Stimulated activated CD8-positive, alpha-beta memory T cell treated with anti-CD3 and anti-CD28 coated beads, Interleukin-7, amount 100 ng/mL, for 1 hour (primary cell): ENCODE measurements at regions not wholly inside any gene's neighbourhood (a gene's known extent, or its start where the extent isn't known, plus 50 kb on each side); places are given as distances from the start of the nearest gene placed in this dataset.

Experiments used
- DNase-seq, 2 donors: peaks; one replicate each; pipeline ENCODE4 v3.0.0-alpha.2; 2020; ENCODE audit warnings: low read depth in 2 of 2

DNA sequence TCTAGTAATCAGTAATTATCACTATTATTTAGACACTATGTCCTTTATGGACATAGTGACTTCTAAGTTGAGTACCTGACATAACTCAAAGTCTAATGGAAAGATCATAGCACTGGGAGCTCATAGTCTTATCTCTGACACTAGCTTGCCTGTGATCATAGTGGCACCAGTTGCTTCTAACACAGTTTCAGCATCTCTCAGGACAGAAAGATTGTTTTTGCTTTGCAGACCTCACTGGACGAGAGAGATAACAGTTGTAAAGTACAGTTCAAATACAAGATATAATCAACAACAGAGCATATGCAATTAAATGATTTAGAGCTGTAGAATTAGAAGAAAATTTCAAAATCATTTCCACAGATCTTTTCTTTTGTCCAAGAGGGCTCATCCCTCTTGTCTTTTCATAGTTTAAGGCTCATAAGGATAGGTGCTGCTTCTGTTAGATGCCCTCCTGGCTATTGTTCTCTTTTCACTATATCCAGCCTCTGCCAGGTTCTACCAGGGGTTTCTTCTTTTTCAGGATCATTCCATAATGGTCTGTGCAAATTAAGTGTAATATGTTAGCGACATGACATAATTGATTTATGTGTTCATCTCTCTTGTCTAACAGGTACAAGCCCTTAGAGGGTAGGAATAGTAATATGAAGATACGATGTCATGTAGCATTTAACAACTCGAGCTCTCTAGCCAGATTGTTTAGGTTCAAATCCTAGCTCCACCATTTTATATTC is 1175.4 kb upstream of the TENM4 start:
- DNase-seq: no peak

DNA sequence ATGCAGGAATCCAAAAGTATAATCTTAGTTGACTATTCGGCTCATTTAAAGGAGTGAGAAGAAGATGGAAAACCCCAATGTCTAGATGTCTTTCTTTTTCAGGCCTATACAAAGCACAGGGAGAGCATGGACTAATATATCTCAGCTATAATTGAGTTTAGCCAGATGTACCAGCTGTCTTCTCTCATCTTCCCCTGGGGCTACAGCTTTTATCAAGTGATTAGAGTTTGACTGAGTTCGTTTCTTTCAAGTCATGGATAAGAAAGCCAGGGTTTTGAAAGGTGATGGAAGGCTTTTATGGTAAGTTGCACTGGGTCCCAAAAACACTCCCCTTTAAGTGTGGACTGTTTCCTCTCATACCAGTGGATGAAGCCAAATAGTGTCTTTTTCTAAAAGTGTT is 1172.8 kb upstream of the TENM4 start:
- DNase-seq: no peak

DNA sequence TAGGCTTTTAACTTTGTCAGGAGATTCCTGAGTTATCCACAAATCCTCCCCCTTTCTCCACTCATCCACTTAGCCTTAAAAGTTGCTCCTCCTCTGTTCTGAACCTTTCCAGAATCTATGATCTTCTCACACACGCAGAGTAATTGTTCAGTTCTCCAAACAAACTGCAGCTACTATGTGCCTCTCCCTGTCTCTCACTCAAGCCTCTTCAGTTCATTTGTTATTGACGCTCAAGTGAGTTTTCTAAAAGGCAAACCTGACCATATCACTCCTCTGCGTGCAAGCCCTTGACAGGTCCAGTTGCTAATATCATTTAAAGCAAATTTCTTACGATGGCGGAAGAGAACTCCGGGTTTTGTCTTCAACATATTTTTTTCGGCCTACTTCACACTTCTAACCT is 1169.7 kb upstream of the TENM4 start:
- DNase-seq: no peak

DNA sequence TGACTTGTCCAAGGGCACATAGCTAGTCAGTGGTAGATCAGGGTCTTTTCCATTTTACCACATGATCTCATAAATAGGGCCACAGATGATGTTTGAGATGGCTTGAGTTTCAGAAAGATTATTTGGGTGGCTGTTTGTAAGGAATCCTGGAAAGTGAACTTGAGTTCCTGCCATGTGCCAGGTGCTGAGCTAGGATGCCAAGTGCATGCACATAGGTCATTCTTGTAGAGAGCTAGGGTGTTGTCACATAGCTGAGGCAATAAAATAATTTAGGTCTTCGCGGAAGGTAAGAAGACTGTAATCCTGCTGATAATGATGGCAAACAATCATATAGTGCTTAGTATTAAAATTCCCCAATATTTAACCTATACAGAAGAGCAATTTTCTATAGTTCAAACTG is 1162.6 kb upstream of the TENM4 start:
- DNase-seq: no peak

DNA sequence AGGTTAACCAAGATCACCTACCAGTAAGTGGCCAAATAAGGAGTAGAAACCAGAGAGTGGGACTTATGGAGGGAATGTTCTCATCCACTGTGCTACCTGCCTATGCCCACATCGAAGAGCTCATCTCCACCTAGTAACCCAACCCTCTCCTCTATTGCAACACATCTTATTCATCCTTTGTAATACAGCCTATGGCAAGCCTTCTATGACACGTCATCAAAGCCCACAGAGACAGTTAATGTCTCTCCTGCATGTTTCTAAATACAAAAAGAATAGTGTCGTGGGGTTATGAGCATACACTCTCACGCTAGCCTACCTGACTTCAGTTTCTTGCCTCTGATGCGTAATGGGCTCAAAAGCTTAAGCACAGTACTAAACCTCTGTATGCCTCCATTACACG is 1158.1 kb upstream of the TENM4 start:
- DNase-seq: no peak

DNA sequence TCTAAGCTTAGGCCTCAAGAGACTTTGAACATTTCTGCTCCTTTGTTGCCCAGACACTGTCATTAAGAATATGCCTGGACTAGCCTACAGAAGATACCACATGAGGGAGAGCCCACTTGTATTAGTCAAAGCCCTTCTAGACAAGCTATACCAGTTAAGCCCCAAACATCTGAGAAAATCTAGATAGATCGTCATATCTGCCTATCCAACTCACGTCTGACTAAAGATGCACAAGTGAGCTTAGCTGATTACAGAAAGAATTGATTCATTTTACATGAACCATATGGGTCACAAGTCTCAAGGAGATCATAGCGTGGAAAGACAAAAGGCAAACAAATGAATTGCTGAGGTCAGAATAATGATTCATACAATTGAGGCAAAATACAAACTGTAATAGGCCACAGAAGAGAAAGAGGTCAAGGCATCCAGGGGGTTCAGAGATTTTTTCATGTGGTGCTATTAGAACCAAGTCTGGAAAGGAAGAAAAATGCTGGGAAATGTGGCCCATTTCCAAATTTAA is 1155.5 kb upstream of the TENM4 start:
- DNase-seq: no peak

DNA sequence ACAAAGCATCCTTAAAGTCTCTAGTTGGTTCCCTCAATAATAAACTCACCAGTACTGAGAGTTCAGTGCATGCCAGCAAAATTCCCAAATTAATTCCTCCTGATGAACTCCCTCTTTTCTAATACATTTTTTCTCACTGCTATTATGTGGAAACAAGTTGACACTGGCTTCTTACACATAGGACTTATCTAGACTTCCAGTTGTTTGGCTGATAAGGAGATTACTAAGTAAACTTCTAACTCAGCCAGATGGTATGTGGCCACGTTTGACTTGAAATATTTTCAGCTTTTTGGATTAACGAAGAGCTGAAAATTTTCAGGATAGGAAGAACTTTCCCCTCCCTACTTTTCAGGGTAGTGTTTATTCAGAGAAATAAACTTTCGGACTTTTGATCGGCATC is 1154.2 kb upstream of the TENM4 start:
- DNase-seq: no peak

DNA sequence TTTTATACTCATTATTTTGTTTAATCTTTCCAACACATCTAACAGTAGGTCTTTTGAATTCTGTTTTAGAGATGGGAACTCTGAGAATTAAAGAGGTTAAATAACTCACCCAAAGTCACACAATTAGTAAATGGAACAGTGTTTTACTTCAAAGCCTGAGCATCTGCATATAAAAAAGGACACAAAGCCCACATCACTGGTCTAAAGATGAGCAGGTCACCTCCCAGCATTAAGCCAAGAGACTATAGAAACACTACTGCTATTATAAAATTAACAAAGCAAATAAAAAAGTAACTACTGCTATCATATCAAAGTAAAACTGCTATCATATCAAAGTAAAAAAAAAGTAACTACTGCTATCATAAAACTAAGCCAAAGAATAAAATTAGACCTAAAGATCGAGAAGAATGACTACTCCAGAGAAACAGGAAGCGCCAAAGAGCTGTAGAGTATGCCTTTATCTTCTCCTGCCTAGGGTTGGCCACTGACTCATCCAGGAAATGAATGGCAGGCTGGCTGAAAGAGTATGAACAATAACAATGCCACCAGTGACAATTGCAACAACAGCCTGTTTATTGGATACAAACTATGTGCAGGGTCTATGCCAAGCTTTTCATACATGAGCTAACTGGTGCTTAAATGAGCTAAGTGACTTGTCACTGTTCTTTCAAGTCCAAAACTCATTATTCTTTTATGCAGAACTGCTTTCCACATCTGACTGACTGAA is 1153.0 kb upstream of the TENM4 start:
- DNase-seq: no peak

DNA sequence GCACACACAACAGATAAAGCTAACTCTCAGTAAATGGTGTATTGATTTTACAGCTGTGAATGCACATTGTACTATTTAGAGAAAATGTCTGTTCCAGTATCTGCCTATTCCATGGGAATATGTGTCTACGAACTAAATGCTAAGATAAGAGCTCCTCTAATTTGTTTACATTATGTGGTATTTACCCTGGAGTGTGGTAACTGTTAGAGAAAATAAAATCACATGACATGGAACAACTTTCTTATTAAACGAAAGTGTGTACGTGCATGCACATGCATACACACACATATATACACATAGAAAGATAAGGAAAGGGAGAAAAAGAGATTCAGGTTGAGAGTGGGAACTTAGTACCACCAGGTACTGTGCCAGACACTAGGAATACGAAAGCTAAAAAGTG is 1151.7 kb upstream of the TENM4 start:
- DNase-seq: no peak

DNA sequence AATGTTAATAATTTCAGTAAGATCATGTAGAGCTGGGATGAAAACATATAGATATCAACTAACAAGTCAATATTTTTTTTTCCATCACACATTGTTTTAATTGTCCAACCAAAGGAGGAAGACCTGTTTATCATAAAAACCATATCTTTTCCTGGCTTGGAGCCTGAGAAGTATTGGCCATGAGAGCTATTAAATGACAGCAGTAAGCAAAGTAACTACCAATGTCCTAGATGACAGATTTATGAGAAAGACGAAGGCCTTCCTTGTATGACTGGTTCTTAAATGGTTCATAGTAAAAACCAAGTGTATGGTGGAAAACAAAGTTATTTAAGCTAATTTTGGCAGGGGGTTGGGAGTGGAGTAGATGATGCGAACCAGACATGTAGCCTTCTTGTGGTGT is 1147.1 kb upstream of the TENM4 start:
- DNase-seq: no peak

DNA sequence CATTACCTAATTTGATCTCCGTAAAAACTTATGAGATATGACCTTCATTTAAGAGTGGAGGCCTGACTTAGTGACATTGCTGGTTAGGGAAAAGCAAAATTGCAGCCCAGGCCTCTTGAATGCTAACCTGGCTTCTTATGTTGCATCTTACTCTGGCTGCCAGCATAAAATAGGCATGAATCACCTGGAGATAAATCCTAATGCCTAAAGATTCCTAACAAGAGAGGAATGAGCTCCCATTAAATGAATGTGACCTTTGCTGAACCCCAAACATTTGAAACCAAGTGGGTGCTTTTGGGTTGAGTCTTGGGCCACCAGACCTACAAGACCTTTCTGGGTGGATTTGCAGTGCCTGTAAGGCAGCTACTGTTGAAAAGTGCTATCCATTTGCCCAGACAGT is 1145.6 kb upstream of the TENM4 start:
- DNase-seq: no peak

DNA sequence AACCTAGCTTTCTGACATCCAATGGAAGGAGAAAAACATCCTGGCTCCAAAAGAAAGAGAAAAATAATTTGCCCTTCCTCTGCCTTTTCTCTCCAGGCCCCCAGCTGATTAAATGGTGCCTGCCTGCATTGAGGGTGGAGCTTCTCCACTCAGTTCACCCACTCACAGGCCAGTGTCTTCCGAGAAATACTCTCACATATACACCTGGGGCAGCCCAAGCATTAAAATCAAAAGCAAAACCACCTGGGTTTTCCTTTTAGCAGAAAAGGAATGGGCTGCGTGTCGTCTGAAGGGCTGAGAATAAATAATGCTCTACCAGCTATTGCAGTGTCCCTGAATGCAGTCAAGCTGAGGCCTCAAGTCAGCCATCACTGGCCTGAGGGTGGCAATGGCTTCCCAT is 1143.8 kb upstream of the TENM4 start:
- no peak for DNase-seq

DNA sequence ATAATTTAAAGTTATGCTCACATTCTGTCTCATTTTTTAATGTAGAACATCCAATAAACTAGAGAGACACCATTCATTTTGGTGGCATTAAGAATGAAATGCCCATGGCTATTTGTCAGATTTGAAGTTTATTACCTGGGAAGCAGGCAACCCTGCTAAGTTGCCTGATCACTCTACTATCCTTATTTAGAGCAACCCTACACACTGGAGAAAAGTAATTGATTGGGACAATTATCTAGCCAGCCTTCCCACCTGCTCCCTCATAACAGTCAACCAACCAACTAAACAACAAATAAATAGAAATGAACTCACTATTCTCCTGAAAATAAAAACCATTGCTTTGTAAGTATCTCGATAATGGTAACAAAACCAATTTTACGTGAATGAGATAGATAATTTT is 1129.0 kb upstream of the TENM4 start:
- no peak for DNase-seq

DNA sequence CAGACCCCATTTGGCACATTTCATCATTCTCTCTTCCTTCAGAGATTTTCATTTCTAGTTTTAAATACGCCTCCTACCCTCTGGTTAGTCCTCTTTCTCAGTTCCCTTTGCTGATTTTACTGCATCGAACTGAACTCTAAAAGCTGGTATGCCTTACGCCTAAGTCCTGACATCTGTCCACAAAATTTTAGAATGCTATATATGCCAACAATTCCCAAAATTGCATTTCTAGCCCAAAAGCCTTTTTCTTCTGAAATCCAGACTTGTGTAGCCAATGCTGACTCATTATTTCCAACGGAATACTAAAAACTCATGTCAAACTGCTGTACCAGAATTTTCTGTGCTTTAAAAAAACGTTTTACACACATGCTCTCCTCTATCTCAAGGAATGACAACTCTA is 1124.4 kb upstream of the TENM4 start:
- no peak for DNase-seq

DNA sequence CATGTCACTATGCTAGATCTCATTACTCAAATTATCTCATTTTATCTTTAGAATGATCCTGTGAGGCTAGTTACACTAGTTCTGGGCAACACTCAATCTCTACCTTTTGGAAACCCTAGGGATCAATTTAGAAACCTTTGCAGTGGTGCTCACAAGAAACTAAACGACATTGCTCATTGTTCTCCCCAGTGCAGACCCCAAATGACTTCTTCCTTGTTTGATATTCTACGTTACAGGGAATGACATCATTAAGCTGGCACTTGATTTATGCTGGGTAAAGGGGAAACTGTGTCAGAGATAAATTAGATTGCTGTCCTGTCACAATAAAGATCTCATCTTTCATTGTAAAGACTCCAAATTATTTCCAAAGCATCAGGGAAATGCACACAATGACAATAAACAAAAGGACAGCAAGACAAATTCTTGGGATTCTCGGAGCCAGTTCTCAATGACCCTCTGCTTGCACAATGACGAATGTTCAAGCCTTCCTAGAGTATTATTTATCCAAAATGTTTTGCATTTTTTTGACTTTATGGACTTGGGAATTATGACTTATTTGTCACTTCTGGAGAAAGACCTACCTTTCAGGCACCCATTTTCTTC is 1121.8 kb upstream of the TENM4 start:
- DNase-seq: no peak

DNA sequence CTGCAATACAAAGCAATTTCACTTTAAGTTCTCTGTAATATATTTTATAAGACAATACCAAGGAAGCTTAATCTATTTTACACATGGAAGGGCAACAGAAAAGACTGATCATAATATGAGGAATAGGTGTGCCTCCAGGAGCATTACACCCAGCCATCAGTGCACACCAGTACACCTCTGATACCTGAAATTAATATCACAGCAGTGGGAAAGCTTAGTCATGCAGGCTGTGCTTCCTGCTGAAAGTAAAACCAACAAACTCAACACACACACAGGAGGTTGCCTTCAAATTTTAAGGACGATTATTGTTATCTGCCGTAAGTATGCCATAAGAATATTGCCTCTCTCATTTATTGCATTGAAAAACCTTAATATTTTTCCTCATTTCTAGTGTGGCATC is 1119.1 kb upstream of the TENM4 start:
- no peak for DNase-seq

DNA sequence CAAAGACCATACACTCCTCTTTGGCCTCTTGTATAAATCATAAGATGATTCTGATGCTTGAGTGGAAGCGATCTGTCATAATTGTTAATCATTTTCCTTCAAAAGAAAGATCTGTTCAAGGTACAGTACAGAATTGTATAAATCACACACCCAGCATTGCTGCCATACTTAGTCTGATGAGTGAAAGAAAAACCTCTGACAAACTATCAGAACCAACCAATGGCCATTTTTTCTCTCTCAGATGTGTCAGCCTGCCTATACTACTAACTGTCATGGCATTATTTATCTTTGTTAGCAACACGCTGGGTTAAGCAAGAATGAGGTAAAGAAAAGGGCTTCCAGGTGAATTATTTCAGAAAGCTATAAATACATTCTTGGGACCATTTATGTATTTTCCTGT is 1112.7 kb upstream of the TENM4 start:
- DNase-seq: no peak

DNA sequence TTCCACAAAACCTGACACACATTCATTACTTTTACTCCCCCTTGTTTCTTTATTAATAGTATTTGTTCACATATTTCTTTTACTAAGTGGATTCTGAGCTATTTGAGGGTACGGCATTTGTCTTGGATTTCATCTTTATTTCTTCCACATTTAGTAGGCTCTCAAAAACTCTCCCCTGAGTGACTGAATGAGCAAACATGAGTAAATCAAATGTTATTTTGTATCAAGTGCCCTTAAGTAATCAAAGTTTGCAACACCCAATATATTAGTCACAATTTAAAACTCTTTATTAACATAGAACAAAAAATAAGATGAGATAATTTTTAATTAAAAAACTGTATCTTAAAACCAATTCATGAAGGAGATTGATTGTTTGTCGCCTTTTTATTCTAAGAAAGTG is 1101.9 kb upstream of the TENM4 start:
- no peak for DNase-seq

DNA sequence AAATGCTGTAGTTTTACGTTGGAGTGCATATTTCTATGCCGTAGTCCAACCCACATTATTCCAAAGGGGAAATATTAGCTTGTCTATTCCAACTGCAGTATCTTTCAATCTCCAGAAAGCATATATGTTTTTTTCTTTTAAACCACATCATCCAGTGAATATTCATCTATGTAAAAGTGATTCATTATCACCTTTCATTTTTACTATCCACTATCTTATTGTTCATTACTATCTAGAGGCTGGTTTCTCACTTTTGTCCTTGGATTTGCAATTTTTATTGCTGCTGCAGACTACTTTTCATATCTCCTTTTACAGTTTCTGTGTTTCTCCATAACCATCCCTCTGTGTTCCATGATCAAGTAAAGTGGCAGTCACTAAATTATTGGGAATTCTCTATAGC is 1097.2 kb upstream of the TENM4 start:
- DNase-seq: no peak

DNA sequence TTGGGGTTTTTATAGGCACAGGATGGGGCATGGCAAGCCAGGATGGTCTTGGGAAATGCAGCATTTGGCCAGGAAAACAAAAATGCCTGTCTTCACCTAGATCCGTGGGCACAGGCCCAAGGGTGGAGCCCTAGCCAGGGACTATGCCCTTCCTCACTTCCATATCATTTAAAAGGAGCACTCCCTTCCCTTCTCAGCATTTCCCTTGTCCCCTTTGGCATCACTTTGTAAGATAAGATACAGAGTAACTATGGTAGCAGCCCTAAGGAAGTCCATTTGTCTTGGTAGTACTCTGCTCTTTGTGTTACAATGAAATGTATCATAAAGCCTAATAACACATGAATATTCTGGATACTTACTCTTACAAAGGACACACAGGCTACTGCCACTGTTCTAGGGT is 1092.6 kb upstream of the TENM4 start:
- no peak for DNase-seq

DNA sequence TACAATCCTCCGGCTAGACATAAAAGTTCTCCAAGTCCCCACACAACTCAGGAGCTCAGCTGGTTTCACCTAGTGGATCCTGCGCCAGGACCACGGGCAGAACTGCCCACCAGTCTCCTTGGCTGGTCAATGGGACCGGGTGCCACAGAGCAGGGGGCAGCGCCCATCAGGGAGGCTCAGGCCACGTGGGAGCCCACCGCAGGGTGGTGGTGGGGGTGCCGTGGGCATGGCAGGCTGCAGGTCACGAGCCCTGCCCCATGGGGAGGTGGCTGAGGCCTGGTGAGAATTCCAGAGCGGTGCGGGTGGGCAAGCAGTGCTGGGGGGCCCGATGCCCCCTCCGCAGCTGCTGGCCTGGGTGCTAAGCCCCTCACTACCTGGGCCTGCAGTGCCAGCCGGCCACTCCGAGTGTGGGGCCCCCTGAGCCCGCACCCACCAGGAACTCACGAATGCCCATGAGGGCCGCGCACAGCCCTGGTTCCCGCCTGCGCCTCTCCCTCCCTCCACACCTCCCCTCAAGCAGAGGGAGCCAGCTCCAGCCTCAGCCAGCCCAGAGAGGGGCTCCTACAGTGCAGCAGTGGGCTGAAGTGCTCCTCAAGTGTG is 1091.9 kb upstream of the TENM4 start:
- no peak for DNase-seq

DNA sequence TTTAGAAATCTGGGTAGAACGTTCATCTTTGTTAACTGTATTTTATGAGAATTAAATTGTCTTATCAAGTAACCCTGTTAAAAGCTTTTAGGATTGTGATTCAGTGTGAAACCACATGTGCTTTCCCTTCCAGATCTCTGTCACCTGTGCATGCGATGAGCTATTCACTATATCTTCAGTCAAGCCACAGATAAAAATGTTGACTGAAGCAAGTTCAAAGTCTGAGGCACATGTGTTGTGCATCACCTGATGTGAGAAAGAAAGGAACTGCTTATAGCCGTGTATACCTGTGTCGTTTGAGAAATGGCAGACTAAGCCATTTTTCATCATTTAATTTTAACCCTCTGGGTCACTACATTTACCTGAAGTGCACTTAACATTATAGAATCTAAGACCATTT is 1088.9 kb upstream of the TENM4 start:
- no peak for DNase-seq
